ENCODE measurements at regions not wholly inside any gene's neighbourhood (a gene's known extent, or its start where the extent isn't known, plus 50 kb on each side); places are given as distances from the start of the nearest gene placed in this dataset.
"Not testable (repeated sequence)": the region's sequence is repeated elsewhere in the genome, so short reads cannot be mapped to it uniquely, and the experiment has no call there.

GRCh38 chr9:29394855-29395254 is 1821.6 kb upstream of the C9orf72 start:
- DNase-seq (ENCODE audit: low read depth): no peak

- no peak for DNase-seq (ENCODE audit: low read depth)
Observed at GRCh38 chr9:29397148-29397547, 1823.9 kb upstream of the C9orf72 start.

- no peak for DNase-seq (ENCODE audit: low read depth)
Observed at GRCh38 chr9:29416204-29416603, 1842.9 kb upstream of the C9orf72 start.

DNA sequence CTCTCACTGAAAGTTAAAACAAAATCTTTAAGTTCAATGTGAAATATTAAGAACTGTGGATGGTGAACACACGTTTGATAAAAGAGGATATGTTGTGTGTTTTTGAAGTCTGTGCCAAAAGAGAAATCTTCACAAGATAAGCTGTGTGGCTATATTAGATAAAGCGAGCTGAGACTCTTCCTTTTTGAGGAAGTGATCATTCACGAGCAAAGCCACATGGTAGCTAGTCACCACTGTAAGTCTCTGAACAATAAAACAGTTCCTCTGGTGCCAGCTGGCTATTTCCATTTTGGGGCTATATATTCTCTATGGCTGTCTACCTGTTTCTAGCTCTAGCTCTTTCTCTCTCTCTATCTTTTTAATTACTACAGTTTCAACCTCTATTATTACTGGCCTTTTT is 1849.2 kb upstream of the C9orf72 start:
- no peak for DNase-seq (ENCODE audit: low read depth)

DNA sequence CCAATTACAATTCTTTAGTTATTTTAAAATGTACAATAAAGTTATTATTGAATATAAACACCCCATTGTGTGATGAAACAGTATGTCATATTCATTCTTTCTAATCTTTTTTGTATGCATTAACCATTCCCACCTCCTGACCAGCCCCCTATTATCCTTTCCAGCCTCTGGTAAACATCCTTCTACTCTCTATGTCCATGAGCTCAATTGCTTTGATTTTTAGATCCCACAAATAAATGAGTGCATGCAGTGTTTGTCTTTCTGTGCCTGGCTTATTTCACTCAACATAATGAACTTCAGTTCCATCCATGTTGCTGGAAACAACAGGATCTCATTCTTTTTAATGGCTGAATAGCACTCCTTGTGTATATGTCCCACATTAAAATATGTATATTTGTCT is 1858.9 kb upstream of the C9orf72 start:
- DNase-seq (ENCODE audit: low read depth): no peak

DNA sequence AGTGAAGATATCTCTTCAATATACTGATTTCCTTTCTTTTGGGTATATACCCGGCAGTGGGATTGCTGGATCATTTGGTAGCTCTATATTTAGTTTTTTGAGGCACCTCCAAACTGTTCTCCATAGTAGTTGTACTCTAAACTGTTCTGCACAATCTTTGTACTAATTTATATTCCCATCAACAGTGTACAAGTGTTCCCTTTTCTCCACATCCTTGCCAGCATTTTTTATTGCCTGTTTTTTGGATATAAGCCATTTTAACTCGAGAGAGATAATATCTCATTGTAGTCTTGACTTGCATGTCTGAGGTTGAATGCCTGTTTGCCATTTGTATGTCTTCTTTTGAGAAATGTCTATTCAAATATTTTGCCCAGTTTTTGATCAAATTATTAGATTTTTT is 1859.4 kb upstream of the C9orf72 start:
- not testable (repeated sequence) for DNase-seq (ENCODE audit: low read depth)

GRCh38 chr9:29435368-29435767 is 1862.1 kb upstream of the C9orf72 start:
- DNase-seq (ENCODE audit: low read depth): no peak

DNA sequence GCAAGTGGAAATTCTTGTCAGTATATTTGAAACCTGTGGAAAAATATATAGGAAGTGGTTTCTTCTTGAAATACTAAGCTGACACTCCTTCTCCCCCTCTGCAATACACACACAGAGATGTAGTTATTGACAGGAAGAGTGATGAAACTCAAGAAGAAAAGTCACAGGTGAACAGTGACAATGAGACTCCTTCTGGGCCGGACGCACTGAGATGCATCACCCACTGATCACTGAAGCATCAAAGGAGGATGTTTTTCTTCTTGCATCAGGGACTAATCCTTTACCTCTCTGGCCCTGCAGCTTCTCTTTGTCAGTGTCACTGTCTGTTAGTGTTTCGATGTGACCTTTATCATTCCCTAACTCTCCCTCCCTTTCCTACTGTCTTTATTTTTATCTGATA is 1864.2 kb upstream of the C9orf72 start:
- no peak for DNase-seq (ENCODE audit: low read depth)

- no peak for DNase-seq (ENCODE audit: low read depth)
Observed at GRCh38 chr9:29439961-29440360, 1866.7 kb upstream of the C9orf72 start.

DNA sequence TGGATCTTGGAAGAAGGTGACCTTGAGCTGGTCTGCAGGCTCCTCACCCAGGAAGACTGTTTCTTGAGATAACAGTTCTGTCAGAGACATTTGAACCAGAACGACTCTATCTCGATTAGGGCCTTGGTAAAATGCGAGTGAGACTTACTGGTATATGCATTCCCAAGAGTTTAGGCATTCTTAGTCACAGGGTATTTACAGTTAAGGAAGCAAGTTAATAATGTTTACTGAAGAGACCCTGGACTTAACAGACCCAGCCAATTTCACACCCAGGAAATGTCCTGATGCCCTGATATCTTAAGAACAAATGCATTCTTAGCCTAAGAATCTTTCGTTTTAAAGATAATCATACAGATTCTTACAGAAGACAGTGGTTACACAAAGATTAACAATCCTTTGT is 1867.2 kb upstream of the C9orf72 start:
- no peak for DNase-seq (ENCODE audit: low read depth)

DNA sequence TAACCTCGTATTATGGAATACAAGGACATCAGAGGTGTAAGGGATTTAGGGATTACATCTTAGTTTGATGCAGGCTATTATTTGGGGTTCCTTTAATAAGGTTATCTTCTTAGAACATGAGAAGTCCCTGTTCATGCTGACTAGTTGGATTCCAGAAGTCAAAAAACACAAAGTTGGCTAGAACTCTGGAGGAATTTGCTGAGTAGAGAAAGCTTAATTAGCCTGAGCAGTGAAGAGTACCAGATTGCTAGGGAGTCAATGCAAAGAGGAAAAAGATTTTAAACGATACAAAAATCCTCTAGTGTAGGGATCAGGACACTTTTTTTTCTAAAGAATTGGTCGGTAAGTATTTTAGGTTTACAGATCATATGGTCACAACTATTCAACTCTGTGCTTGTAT is 1872.5 kb upstream of the C9orf72 start:
- DNase-seq (ENCODE audit: low read depth): no peak

- no peak for DNase-seq (ENCODE audit: low read depth)
Observed at GRCh38 chr9:29449306-29449705, 1876.0 kb upstream of the C9orf72 start.

DNA sequence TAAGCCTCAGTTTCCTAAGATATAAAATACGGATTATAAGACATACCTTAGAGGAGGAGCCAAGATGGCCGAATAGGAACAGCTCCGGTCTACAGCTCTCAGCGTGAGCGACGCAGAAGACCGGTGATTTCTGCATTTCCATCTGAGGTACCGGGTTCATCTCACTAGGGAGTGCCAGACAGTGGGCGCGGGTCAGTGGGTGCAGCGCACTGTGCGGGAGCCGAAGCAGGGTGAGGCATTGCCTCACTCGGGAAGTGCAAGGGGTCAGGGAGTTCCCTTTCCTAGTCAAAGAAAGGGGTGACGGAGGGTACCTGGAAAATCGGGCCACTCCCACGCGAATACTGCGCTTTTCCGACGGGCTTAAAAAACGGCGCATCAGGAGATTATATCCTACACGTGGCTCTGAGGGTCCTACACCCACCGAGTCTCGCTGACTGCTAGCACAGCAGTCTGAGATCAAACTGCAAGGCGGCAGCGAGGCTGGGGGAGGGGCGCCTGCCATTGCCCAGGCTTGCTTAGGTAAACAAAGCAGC is 1877.1 kb upstream of the C9orf72 start:
- not testable (repeated sequence) for DNase-seq (ENCODE audit: low read depth)

DNA sequence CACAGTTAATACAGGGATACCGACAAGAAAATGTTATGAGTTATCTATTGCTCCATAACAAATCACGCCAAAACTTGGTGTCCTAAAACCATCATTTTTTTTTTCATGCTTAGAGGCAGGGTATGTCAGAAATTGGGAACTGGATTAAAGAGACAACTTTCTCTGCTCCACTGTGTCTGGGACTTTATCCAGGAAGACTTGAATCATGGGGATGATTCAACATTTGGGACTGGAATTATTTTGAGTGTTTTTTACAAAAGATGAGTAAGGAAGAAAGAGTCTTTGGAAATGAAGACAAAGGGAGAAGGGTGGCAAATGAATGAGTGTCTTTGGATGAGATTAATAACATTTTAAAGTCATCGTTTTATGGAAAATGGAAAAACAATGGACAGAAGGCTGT is 1883.7 kb upstream of the C9orf72 start:
- DNase-seq (ENCODE audit: low read depth): no peak

GRCh38 chr9:29475471-29475870 is 1902.2 kb upstream of the C9orf72 start:
- DNase-seq (ENCODE audit: low read depth): no peak

DNA sequence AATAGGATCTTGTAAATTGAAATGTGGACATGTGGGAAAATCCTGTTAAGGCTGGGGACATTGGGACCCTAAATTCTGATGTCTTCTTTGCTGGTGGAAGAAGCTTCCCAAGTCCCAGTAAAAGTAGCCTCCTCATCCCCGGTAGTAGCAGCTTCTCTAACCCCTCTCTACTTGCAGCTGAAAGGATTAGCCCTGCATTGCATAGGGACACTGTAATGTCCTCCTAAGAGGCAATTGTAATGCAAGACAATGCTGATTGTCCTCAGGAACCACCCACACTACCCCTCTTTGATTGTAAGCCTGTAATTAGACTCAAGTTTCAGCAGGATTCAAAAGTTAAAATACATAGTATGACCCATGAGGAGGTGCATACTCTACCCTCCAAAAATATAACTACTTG is 1938.4 kb upstream of the C9orf72 start:
- no peak for DNase-seq (ENCODE audit: low read depth)

- no peak for DNase-seq (ENCODE audit: low read depth)
Observed at GRCh38 chr9:29514336-29514735, 1941.1 kb upstream of the C9orf72 start.

- DNase-seq (ENCODE audit: low read depth): no peak
Observed at GRCh38 chr9:29514862-29515261, 1941.6 kb upstream of the C9orf72 start.

DNA sequence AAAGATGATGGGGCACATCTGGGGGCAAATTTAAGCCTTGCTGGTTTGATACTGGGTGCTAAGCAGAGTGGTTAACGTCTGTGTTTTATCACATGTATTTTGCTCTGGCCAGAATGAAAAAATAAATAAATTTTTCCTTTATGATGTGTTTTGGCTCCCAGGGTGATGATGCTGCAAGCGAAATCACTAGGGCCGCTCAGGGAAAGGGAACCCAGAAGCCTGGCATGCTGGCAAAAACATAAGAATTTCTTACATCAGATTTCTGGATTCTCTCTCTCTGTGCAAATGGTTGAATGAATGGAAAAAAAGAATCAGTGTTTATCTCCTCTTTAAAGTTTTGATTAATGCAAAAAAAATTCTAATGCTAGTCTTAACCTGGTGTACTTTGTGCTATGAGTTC is 1975.2 kb upstream of the C9orf72 start:
- DNase-seq (ENCODE audit: low read depth): no peak

DNA sequence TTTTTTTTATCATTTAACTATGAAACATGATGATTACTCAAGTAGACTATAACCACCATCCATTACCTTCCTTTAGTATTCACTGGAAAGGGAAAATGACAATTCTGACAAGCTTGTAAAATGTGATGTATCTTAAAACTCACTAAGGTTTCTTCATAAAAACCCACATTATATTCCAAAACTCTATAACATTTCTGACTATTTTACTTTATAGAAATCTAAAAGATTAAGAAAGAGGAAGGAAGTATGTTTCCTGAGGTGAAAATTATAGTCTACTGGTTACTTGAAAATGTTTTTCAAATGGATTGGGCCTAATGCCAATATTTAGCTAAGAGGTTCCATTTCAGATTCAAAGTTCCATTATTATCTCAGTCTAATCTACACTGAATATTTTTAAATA is 1982.2 kb upstream of the C9orf72 start:
- DNase-seq (ENCODE audit: low read depth): no peak

DNA sequence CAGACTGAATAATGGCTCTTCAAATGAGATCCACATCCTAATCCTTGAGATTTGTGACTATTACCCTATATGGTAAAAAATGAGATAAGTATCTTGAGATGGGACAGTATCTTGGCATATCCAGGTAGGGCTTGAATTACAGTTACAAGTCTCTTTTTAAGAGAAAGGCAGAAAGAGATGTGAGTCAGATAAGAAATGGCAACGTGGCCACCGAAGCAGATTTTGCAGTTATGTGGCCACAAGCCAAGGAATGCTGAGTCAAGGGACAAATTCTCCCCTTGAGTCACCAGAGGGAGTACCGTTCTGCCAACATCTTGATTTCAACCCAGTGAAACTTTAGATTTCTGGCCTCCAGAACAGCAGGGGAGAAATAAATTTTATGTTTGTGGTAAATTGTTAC is 1983.0 kb upstream of the C9orf72 start:
- DNase-seq (ENCODE audit: low read depth): no peak

DNA sequence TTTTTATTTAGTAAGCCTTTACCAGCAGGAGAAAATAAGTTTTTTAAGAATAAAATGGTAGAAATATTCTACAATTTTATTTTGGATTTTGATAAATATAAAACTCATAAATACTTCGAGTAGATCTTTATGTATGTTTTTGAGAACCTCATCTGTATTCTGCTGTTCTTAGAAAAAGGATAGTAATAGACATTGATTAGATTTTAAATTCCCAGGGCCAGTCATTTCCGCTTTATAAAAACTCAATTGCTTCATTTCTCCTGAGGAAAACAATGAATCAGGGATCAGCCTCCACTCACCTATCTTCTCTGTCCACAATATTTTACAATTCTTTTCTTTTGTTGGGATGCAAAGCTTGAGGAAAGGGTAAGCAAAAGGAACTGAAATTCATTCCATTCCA is 1983.5 kb upstream of the C9orf72 start:
- DNase-seq (ENCODE audit: low read depth): no peak

DNA sequence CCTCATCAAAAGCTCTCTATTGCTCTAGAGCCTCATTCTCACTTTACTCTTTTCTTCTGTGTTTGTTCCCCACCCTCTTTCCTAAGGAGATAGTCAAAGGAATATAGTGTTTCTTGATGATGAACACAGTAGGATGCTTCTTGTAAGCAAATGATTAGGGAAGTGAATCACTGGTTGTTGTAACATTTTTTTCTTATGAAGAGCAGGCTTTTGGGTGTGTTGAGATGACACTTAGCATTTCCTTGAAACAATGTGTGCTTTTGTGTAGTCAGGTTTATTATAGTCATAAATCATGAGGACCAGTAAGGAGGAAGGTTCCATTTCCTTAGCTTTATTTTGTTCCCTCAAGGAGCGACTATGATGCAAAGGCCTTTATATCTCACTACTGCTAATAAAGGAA is 1991.3 kb upstream of the C9orf72 start:
- DNase-seq (ENCODE audit: low read depth): no peak

- DNase-seq (ENCODE audit: low read depth): no peak
Observed at GRCh38 chr9:29575219-29575618, 2001.9 kb upstream of the C9orf72 start.

DNA sequence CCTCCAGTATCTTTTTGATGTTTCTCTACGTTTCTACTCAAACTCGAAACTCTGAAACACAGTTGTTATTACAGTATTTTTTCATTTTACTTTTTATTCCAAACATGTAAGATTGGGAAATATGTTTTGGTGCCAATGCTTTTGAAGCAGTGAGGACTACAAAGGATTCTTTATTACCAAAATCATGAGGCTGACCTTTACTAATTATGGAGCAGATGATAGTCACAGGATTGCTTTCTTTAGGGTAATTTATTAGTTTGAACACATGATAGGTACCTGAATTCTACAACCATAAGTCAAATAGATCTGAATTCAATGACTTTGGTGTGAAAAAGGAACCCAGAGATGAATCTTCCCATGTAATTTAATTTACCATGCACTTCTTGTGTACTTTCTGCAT is 2015.1 kb upstream of the C9orf72 start:
- DNase-seq (ENCODE audit: low read depth): no peak

Data from stimulated activated CD4-positive, alpha-beta T cell treated with anti-CD3 and anti-CD28 coated beads, Interleukin-2, amount 100 ng/mL, for 4 hours (primary cell).